Lung (tissue), 11 donors: ENCODE measurements at regions not wholly inside any gene's neighbourhood (a gene's known extent, or its start where the extent isn't known, plus 50 kb on each side); places are given as distances from the start of the nearest gene placed in this dataset.

ENCODE experiments used
- ATAC-seq: fragments of 200-7000 bp; cut with Tn5 transposase; one replicate; pipeline ENCODE4 v1.9.1; 2020; ENCODE audit warnings: moderate number of reproducible peaks; ENCODE audit not compliant: insufficient read depth, low FRiP score
- DNase-seq, 3 donors: peaks; one replicate each; pipeline ENCODE4 v3.0.0-alpha.2; 2013 to 2017
- H3K27ac ChIP-seq, 2 donors: one replicate each; pipeline ENCODE4 v1.5.1; 2013; ENCODE audit warnings: mild to moderate bottlenecking in 2 of 2, moderate library complexity in 2 of 2, control low read depth in 1 of 2, inconsistent platforms in 1 of 2, low read depth in 1 of 2, low read length in 1 of 2
- H3K27me3 ChIP-seq, 3 donors: one replicate each; pipeline ENCODE4 v1.5.1; 2013; ENCODE audit warnings: low read length in 2 of 3; ENCODE audit not compliant: control insufficient read depth in 3 of 3, insufficient read depth in 3 of 3
- H3K36me3 ChIP-seq, 4 donors: one replicate each; pipeline ENCODE4 v1.5.1; 2013; ENCODE audit warnings: low read length in 4 of 4, mild to moderate bottlenecking in 1 of 4, moderate library complexity in 1 of 4; ENCODE audit not compliant: control insufficient read depth in 4 of 4, insufficient read depth in 4 of 4
- H3K4me1 ChIP-seq, 5 donors: one replicate each; pipeline ENCODE4 v1.5.1; 2013; ENCODE audit warnings: low read length in 5 of 5, mild to moderate bottlenecking in 2 of 5, moderate library complexity in 1 of 5; ENCODE audit not compliant: control insufficient read depth in 5 of 5, insufficient read depth in 5 of 5
- H3K4me3 ChIP-seq: one replicate; pipeline ENCODE4 v1.5.1; 2013; ENCODE audit warnings: mild to moderate bottlenecking, control low read depth, moderate library complexity
- H3K9ac ChIP-seq, 2 donors: one replicate each; pipeline ENCODE4 v1.5.1; 2013; ENCODE audit warnings: low read length in 2 of 2, control low read depth in 1 of 2; ENCODE audit not compliant: insufficient read depth in 1 of 2
- H3K9me3 ChIP-seq, 4 donors: one replicate each; pipeline ENCODE4 v1.5.1; 2013; ENCODE audit warnings: low read length in 3 of 4, mild to moderate bottlenecking in 1 of 4, moderate library complexity in 1 of 4; ENCODE audit not compliant: control insufficient read depth in 4 of 4, insufficient read depth in 3 of 4
- CTCF ChIP-seq: IDR thresholded peaks from 2 replicates; pipeline ENCODE4 v1.5.1; 2012; ENCODE audit warnings: mild to moderate bottlenecking; ENCODE audit errors: control extremely low read depth, extremely low read depth
- WGBS, 2 donors: extraction: QIAGEN DNeasy Blood & Tissue Kit; methylation state at CpG; one replicate each; pipeline ENCODE4 v1.1.7; 2013; 5-methylcytosine and 5-hydroxymethylcytosine counted together
- donor health status: control.
- donor health status: control.
- donor health status: Bipolar disorder and iron deficiency.
- donor health status: healthy.
- donor health status: DM: yes; HTN: yes; CAD: no.

DNA sequence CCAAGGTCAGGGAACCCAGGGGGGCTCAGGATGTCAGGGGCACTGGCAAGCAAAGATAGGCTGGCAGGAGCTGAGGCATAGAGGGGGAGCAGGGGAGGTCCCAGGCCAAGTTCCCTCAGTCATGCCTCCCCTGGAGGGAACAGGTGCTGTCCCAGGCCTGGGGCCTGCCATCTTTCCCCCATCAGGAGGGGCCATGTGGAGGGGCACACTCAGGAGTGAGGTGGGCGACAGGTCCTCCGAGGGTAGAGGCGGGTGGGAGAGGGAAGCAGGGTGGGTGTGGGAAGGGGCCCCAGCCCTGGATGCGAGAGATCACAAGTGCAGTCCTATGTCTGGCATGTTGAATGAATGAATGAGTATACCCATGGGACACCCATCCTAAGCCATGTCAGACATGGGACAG is 127.7 kb upstream of the GLI2 start:
- Histone ChIP-seq H3K9ac (no peak overlapping the region), H3K27ac (no peak overlapping the region), H3K27me3 (no peaks in the 10 kb centered on the region), H3K4me3 (no peak overlapping the region), H3K9me3 (no peaks in the 10 kb centered on the region), H3K36me3 (no peaks in the 10 kb centered on the region), H3K4me1 (peaks cover 0 to 6% (median 2%) of the 10 kb centered on the region in 5 donors)
- no peak for TF ChIP-seq CTCF
- WGBS, 2 donors = 74 to 94% methylated on average over 4 of the region's 4 CpGs
- no peak for DNase-seq
- no peak for ATAC-seq

- no peak for TF ChIP-seq CTCF
- WGBS, 2 donors = 75 to 80% methylated on average over 13 of the region's 13 CpGs
These were observed 125.8 kb upstream of the GLI2 start for GRCh38 chr2:120609826-120610395.

GRCh38 chr2:120611016-120611415 is 124.7 kb upstream of the GLI2 start:
- ATAC-seq (no peak), DNase-seq (no peak)
- no peak overlapping the region for H3K9ac ChIP-seq
- no peaks in the 10 kb centered on the region for H3K9me3 ChIP-seq
- no peak overlapping the region for H3K27ac ChIP-seq
- H3K27me3 ChIP-seq = no peaks in the 10 kb centered on the region
- peaks cover 0 to 15% (median 2%) of the 10 kb centered on the region in 5 donors for H3K4me1 ChIP-seq
- 78 to 83% methylated on average over 6 of the region's 6 CpGs for WGBS, 2 donors
- H3K36me3 ChIP-seq = no peaks in the 10 kb centered on the region
- no peak overlapping the region for H3K4me3 ChIP-seq
- TF ChIP-seq CTCF = no peak

More at GRCh38 chr2:120609826-120610395, 125.8 kb upstream of the GLI2 start:
- no peaks in the 10 kb centered on the region for H3K9me3 ChIP-seq
- ATAC-seq = no peak
- no peaks in the 10 kb centered on the region for H3K27me3 ChIP-seq
- H3K9ac ChIP-seq = no peak overlapping the region
- H3K36me3 ChIP-seq = no peaks in the 10 kb centered on the region
- H3K27ac ChIP-seq = no peak overlapping the region
- H3K4me1 ChIP-seq = peaks cover 0 to 15% (median 2%) of the 10 kb centered on the region in 5 donors
- DNase-seq = no peak
- no peak overlapping the region for H3K4me3 ChIP-seq

DNA sequence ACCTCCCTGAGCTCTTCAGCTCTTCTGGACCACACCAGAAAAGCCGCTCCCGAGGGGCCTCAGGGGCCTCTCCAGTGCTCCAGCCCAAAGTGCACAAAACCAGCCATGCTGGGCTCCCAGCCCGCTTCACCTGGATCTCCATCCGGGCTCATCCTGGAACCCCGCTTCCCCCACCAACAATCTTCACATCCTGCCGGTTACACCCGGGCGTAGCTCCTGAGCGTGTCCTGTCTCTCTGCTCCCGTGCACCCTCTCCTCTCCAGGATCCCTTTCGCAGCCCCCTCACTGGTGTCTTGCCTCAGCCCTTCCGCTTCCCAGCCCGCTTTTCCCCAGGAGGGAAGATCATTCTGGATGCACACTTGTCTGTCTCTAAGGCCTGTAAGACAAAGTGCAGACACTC is 123.7 kb upstream of the GLI2 start:
- no peaks in the 10 kb centered on the region for H3K9me3 ChIP-seq
- H3K27ac ChIP-seq = no peak overlapping the region
- H3K4me3 ChIP-seq = no peak overlapping the region
- ATAC-seq (no peak), DNase-seq (no peak)
- 79 to 91% methylated on average over 13 of the region's 13 CpGs for WGBS, 2 donors
- no peak overlapping the region for H3K9ac ChIP-seq
- H3K36me3 ChIP-seq = no peaks in the 10 kb centered on the region
- no peak for TF ChIP-seq CTCF
- H3K27me3 ChIP-seq = no peaks in the 10 kb centered on the region
- H3K4me1 ChIP-seq = peaks cover 0 to 13% (median 5%) of the 10 kb centered on the region in 5 donors
